ENCODE measurements at regions not wholly inside any gene's neighbourhood (a gene's known extent, or its start where the extent isn't known, plus 50 kb on each side); places are given as distances from the start of the nearest gene placed in this dataset.

DNA sequence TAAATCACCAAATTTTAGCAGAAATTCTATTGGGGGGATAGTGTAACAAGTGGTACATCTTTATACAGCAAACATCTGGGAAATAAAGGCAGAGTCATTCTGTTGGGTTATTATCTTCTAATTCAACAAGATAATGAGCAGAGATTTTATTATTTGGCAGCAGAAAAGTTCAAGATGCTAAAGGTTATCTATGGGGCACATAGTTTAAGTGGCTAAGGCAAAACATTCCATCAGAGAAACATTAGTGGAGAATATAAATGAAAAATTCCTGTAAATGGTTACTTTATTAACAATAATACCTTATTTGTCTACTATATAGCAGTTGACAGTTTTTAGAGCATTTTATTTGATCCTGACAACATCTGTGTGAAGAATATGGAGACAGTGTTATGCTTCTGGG lies 815.7 kb downstream of the NCAM2 start:
- TF ChIP-seq YY1 (IDR thresholded peaks at IDR 0.05; ENCODE audit: insufficient read depth, insufficient read length) (no peak), ZNF274 (IDR thresholded peaks at IDR 0.05; ENCODE audit: low read depth, low read length) (no peak), SUZ12 (IDR thresholded peaks at IDR 0.05; ENCODE audit: extremely low read depth, insufficient read depth, insufficient read length) (no peak)

Data from NT2/D1 (cell line).